ENCODE measurements at regions not wholly inside any gene's neighbourhood (a gene's known extent, or its start where the extent isn't known, plus 50 kb on each side); places are given as distances from the start of the nearest gene placed in this dataset.

GRCh38 chr21:38729291-38729690, 76.4 kb upstream of the ETS2 start:
- no peak for TF ChIP-seq CTCF (conservative IDR thresholded peaks at IDR 0.05; ENCODE audit: low read depth, low read length)
- no peak for DNase-seq (ENCODE audit: low read depth)
- no peak overlapping the region for H3K4me3 ChIP-seq (ENCODE audit: low read depth, low read length)

GRCh38 chr21:38729754-38730379, 75.9 kb upstream of the ETS2 start:
- peak; percentile 23 for DNase-seq (ENCODE audit: low read depth)
- no peak for TF ChIP-seq CTCF (conservative IDR thresholded peaks at IDR 0.05; ENCODE audit: low read depth, low read length)
- H3K4me3 ChIP-seq (ENCODE audit: low read depth, low read length), result no peak overlapping the region

GRCh38 chr21:38733972-38734546, 71.7 kb upstream of the ETS2 start:
- DNase-seq (ENCODE audit: low read depth), result peak; percentile 87
- peak overlapping the region; percentile 34 for H3K4me3 ChIP-seq (ENCODE audit: low read depth, low read length)
- peak; percentile 96 for TF ChIP-seq CTCF (conservative IDR thresholded peaks at IDR 0.05; ENCODE audit: low read depth, low read length)

GRCh38 chr21:38734646-38735365, 70.9 kb upstream of the ETS2 start:
- TF ChIP-seq CTCF (conservative IDR thresholded peaks at IDR 0.05; ENCODE audit: low read depth, low read length), result no peak
- H3K4me3 ChIP-seq (ENCODE audit: low read depth, low read length), result no peak overlapping the region
- DNase-seq (ENCODE audit: low read depth), result no peak

GRCh38 chr21:38735626-38736206, 70.0 kb upstream of the ETS2 start:
- no peak for DNase-seq (ENCODE audit: low read depth)
- no peak for TF ChIP-seq CTCF (conservative IDR thresholded peaks at IDR 0.05; ENCODE audit: low read depth, low read length)
- no peak overlapping the region for H3K4me3 ChIP-seq (ENCODE audit: low read depth, low read length)

GRCh38 chr21:38740090-38740489, 65.6 kb upstream of the ETS2 start:
- DNase-seq (ENCODE audit: low read depth), result no peak

More at GRCh38 chr21:38740090-38740489, 65.6 kb upstream of the ETS2 start:
- no peak overlapping the region for H3K4me3 ChIP-seq (ENCODE audit: low read depth, low read length)
- no peak for TF ChIP-seq CTCF (conservative IDR thresholded peaks at IDR 0.05; ENCODE audit: low read depth, low read length)
